HG02840 (cell line): ENCODE measurements at regions not wholly inside any gene's neighbourhood (a gene's known extent, or its start where the extent isn't known, plus 50 kb on each side); places are given as distances from the start of the nearest gene placed in this dataset.

ENCODE experiments used
- ATAC-seq: cut with Tn5 transposase; IDR thresholded peaks from one replicate; pipeline ENCODE4 v1.9.1; 2021; ENCODE audit warnings: mild to moderate bottlenecking, moderate library complexity, moderate number of reproducible peaks; ENCODE audit not compliant: unreplicated experiment, low FRiP score

DNA sequence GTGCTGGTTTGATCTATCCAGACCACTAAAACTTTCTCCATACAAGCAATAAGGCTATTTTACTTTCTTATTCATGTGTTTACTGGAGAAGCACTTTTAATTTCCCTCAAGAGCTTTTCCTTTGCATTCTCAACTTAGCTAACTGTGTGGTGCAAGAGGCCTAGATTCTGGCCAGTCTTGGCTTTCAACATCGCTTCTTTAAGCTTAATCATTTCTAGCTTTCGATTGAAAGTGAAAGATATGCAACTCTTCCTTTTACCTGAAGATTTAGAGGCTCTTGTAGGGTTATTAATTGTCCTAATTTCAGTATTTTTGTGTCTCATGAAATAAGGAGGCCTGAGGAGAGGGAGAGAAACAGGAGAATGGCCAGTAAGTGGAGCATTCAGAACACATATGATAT is 234.8 kb upstream of the GADL1 start:
- ATAC-seq: no peak

GRCh38 chr3:31132132-31132769 is 237.8 kb upstream of the GADL1 start:
- ATAC-seq: no peak

GRCh38 chr3:31133541-31133940 is 239.1 kb upstream of the GADL1 start:
- ATAC-seq: no peak

DNA sequence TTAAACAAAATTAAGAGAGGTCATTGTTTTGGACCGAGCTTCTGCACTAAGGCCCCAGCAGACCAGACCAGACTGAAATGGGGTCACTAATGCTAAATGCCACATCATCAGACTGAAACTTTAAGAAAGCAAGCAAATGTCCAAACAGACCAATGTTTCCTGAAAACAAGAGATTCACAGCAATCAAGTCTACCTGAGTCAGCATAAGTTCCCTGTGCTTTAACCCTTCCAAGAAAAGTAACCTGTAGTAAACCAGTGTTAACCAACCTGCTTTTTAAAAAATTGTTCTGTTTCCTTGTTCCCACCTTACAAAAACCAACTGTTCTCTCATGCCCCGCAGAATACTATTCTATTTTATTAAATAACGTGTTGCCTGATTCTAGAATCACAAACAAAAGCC is 241.1 kb upstream of the GADL1 start:
- no peak for ATAC-seq

DNA sequence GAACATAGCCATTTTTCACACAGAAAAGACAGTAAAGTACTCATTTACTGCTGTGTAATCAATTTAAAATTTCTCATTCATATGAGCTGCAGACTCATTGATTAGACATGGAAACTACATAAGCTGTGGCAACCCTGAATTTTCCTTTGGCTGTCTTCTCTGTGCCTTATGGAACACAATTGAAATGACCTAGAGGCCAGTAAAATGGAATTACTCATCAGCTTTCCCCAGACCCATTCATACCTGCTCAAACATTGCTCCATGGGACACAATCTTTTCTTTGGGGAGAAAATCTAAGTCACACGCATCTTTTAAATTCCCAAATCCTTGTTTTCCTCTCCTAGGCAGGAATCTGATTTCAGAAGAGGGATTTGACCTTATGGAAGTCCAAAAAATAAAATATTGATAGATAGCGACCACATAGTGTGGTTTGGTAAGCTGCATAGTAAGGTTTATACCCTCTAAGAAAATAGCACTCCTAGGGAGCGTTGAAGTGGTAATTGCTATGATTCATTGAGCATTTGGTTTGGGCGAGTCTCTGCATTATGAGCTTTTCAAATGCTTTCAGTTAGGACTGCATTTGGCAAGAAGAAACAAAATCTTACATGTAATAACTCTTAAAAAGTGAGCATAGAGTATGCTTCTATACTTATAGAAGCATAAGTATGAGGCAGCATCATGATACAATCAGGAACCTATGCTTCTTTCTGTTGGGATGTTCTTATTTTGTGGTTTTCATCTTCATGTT is 243.4 kb upstream of the GADL1 start:
- ATAC-seq: no peak

- ATAC-seq: no peak
Measured at GRCh38 chr3:31140470-31140869, 246.0 kb upstream of the GADL1 start.

DNA sequence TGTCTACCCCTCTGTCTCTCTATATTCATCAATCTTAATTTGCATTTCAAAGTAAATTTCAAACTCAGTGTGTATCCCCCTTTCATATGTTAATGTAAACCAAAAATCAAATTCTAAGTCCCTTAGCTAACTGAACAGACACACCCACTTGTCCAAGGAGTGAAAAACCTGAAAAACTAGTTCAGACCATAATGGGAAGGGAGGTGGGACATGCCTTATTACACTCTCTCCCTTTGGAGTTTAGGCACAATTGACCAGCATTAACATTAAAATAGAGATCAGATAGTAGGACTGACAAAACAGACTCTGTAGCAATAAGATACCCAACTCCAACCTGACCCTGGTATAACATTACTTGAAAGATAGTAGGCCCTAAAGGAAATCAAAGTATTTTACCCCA is 247.7 kb upstream of the GADL1 start:
- ATAC-seq: no peak

DNA sequence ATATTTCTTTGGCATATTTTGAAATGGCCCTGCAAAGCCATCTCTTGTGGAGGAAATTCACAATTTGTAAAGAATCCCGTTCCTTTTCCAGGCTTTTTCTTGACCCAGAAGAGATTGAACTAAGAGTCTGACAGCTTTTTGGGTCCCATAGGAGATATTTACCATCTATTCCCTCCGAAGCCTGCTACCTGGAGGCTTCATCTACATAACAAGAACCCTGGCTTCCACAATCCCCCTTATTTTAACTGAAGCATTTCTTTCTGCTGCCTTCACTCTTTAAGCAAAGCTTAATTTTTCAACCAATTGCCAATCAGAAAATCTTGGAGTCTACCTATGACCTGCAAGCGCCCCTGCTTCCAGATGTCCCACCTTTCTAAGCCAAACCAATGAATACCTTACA is 248.1 kb upstream of the GADL1 start:
- ATAC-seq: no peak

GRCh38 chr3:31145062-31145461 is 250.6 kb upstream of the GADL1 start:
- ATAC-seq: no peak

DNA sequence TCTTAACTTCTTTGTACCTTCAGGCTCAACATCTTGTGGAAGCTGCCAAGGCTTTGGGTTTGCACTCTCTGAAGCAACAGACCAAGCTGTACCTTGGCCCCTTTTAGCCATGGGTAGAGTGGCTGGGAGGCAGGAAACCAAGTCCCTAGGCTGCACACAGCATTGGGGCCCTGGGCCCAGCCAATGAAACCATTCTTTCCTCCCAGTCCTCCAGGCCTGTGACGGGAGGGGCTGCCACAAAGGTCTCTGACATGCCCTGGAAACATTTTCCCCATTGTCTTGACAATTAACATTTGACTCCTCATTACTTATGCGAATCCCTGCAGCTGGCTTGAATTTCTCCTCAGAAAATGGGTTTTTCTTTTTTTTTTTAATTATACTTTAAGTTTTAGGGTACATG is 253.1 kb upstream of the GADL1 start:
- no peak for ATAC-seq

DNA sequence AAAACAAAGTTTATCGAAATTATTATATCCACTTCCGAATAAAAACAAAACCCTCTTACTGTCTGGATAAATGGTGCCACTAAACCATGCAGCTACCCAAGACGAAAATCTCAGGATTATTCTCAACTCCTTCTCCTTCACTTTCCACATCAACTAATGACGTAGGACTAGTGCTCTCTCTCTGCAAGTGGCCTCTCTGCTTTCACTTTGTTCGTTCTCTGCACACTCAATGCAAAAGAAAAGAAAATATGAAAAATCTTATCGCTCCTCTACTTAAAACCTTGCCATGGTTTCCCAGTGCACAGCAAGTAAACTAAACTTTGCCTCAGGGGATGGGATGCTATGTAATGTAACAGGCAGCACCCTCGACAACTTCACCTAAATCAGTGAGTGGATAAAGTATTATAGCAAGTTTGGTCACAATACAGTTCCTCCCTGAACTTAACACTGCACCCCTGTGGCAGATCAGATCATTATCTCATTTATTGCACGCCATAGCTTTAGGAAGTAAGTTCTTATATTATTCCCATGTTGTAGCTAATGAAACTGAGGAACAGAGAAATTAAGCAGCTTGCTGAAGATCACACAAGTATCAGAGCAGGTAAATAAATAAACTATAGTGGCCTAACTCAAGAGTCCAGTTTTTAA is 262.7 kb upstream of the GADL1 start:
- ATAC-seq: no peak

DNA sequence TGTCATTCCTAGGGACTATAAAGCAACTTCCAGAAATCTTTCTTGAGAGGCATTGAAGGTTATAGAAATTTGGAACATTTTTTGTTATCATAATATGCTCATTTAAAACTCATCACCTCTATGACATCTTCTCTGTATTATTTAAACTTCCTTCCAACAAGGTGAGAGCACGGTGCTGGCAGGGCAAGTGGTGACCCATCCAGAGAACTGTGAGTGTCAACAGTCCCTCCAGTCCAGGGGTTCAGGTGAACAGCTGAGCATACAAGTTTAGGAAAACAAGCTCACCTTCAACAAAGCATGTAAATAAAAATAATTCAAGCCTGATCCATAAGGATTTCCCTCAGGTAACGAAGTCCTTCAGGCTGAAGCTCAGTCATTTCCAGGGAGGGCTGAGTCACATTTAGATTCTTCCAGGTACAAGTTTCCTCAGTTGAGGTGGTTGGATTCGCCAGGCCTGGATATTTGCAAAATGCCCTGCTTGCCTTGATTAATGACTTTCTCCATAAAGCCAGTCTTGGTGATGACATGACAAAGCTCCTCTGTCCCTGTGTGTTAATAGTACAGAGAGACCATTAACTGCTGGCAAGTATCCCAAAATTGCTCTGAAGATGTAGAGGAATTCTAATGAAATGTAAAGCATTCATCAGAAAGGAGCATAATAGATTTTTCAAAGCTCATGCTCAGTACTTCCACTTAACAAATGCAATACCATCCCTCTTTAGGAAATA is 263.6 kb upstream of the GADL1 start:
- ATAC-seq: no peak

- ATAC-seq: no peak
Measured at GRCh38 chr3:31159331-31160039, 265.0 kb upstream of the GADL1 start.

DNA sequence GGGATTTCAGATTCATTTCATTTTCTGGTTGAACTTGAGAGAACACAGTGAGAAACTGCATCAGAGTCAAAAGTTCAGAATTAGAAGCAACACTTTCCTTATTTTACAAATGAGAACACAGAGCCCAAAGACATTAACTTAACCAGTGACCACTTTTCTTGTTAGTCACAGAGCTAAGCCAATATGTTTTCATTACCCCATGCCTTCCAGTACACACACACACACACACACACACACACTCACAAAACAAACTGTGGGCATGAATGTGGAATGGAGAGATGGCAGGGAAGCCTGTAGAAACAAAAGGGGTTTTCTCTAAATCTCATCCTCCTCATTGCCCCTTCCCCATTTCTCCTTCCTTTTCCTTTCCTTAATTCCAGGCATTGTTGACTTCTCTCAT is 267.4 kb upstream of the GADL1 start:
- no peak for ATAC-seq

DNA sequence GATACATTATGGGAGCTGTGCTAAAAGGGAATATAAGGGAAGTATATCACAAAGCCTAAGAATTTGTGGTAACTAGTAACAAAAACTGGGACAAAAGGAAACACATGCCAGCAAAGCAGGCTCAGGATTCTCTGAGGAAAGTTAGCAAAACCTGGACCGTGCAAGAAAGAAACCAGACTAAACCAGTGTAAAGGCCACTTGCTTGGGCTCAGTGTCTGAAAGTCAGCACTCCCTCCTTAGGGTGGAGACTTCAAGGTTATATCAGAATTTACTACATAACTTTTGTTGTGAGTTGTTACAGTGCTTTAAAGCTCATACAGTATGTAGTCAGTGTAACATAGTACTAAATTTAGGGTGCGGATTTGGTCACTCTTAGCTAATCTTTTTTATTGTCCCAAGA is 269.9 kb upstream of the GADL1 start:
- ATAC-seq: no peak

GRCh38 chr3:31165399-31165860 is 271.0 kb upstream of the GADL1 start:
- ATAC-seq: no peak

DNA sequence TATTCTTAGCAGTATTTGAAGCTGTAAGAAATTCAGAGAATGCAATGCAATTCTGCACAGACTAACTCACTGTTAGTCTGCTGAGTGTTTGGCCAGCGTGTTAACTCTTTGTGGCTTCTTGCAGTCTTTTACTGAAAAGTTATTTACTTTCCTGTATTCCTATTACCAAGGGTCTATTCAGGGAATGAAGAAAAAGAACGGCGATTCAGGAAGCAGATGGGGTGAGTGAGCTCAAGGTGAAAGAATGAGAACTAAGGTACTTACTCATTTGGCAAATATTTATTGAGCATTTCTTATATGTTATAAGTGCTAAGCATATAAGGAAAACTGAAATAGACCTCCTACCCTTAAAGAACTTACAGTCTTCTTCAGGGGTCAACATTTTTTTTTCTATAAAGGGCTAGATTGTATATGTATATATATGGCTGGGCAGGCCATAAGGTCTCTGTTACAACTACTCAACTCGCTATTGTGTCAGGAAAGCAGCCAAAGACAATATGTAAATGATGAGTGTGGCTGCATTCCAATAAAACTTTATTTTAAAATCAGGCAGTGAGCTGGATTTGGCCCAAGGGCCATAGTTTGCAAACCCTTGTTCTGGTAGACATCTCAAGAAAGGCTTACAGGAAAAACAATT is 271.9 kb upstream of the GADL1 start:
- no peak for ATAC-seq

DNA sequence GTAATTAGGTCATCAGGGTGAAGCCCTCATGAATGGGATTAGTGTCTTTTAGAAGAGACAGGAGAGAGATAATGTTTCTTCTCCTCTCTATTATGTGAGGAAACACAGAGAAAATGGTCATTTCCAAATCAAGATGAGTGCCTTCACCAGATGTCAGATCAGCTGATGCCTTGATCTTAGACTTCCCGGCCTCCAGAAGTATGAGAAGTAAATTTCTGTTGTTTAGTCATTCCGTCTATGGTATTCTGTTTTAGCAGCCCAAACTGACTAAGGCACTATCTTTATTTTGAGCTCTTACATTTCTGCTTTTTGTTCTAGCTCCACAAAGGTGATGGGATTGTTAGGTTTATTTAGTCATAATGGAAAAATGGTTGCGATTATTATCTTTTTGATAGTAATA is 273.2 kb upstream of the GADL1 start:
- ATAC-seq: no peak

DNA sequence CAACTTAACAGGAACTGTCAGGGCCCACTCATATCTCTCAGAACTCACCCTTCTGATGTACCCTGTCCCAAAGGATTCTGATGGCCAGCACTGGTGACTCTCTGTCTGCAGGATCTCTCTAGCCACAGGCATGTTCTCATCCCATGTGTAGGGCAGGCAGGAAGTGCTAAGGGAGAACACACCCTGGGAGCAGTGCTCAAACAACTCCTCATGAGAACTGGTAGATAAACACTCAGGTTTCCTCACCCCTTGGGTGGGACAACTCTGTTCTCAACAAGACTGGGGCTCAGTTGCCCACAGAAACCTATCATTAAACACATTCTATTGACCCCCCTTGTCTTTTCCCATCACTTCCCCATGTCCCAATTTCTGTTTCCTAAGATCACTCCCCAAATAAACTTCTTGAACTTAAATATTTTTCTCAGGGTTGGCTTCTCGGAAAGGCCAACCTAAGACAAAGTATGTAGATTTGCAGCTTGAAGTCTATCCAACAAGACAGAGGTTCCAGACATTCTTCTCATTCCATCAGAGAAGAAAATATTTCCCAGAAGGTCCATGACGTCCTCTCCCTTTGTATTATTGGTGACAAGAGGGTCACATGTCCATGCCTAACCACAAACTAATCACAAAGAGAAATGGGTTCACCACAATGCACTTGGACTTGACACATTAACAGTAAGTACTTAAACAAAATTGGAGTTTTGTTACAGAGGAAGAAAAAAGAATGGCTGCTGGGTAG is 276.6 kb upstream of the GADL1 start:
- ATAC-seq: no peak
